ENCODE measurements at regions not wholly inside any gene's neighbourhood (a gene's known extent, or its start where the extent isn't known, plus 50 kb on each side); places are given as distances from the start of the nearest gene placed in this dataset.
A peak's percentile ranks its signal among the peaks of the same experiment; 100 is the strongest.

- no peaks in the 10 kb centered on the region for H3K9me3 ChIP-seq (ENCODE audit: control insufficient read depth, insufficient read depth, low read length)
- no peak overlapping the region for H3K4me2 ChIP-seq (ENCODE audit: low read length)
- no peaks in the 10 kb centered on the region for H3K79me2 ChIP-seq (ENCODE audit: control insufficient read depth, low read length)
- H3F3A ChIP-seq (ENCODE audit: control insufficient read depth, insufficient read depth) = no peaks in the 10 kb centered on the region
- H3K36me3 ChIP-seq (ENCODE audit: control insufficient read depth, low read length) = no peaks in the 10 kb centered on the region
- H3K9me2 ChIP-seq (replicated peaks; ENCODE audit: control insufficient read depth, low read length) = no peaks in the 10 kb centered on the region
- H3K27ac ChIP-seq (ENCODE audit: low read depth, low read length) = no peak overlapping the region
- H3K4me3 ChIP-seq (ENCODE audit: low read length) = no peak overlapping the region
- no peaks in the 10 kb centered on the region for H3K4me1 ChIP-seq (ENCODE audit: control insufficient read depth, low read length)
- TF ChIP-seq EZH2phosphoT487 (IDR thresholded peaks at IDR 0.05; ENCODE audit: borderline replicate concordance, low read length) (no peak), CTCF (IDR thresholded peaks at IDR 0.05; ENCODE audit: low read depth, low read length, poor library complexity, severe bottlenecking) (peak; percentile 29)
- no peaks in the 10 kb centered on the region for H4K20me1 ChIP-seq (ENCODE audit: control insufficient read depth, insufficient read depth, low read depth, low read length)
- no peaks in the 10 kb centered on the region for H3K27me3 ChIP-seq (ENCODE audit: control insufficient read depth, low read length)
These were observed 511.1 kb downstream of the TENT5A start for GRCh38 chr6:81241126-81242041.

- H3K79me2 ChIP-seq (ENCODE audit: control insufficient read depth, low read length) = no peaks in the 10 kb centered on the region
- H3K4me3 ChIP-seq (ENCODE audit: low read length) = no peak overlapping the region
- H3K9me2 ChIP-seq (replicated peaks; ENCODE audit: control insufficient read depth, low read length) = no peaks in the 10 kb centered on the region
- no peak for TF ChIP-seq CTCF (IDR thresholded peaks at IDR 0.05; ENCODE audit: low read depth, low read length, poor library complexity, severe bottlenecking)
- no peak for TF ChIP-seq EZH2phosphoT487 (IDR thresholded peaks at IDR 0.05; ENCODE audit: borderline replicate concordance, low read length)
- H3K27me3 ChIP-seq (ENCODE audit: control insufficient read depth, low read length) = no peaks in the 10 kb centered on the region
- no peak overlapping the region for H3K4me2 ChIP-seq (ENCODE audit: low read length)
- H4K20me1 ChIP-seq (ENCODE audit: control insufficient read depth, insufficient read depth, low read depth, low read length) = no peaks in the 10 kb centered on the region
- H3F3A ChIP-seq (ENCODE audit: control insufficient read depth, insufficient read depth) = no peaks in the 10 kb centered on the region
- H3K27ac ChIP-seq (ENCODE audit: low read depth, low read length) = no peak overlapping the region
- no peaks in the 10 kb centered on the region for H3K9me3 ChIP-seq (ENCODE audit: control insufficient read depth, insufficient read depth, low read length)
- no peaks in the 10 kb centered on the region for H3K4me1 ChIP-seq (ENCODE audit: control insufficient read depth, low read length)
- H3K36me3 ChIP-seq (ENCODE audit: control insufficient read depth, low read length) = no peaks in the 10 kb centered on the region
These were observed 514.1 kb downstream of the TENT5A start for GRCh38 chr6:81238390-81238789.

GRCh38 chr6:81237226-81237625 is 515.3 kb downstream of the TENT5A start:
- no peaks in the 10 kb centered on the region for H3K36me3 ChIP-seq (ENCODE audit: control insufficient read depth, low read length)
- no peaks in the 10 kb centered on the region for H4K20me1 ChIP-seq (ENCODE audit: control insufficient read depth, insufficient read depth, low read depth, low read length)
- no peak for TF ChIP-seq EZH2phosphoT487 (IDR thresholded peaks at IDR 0.05; ENCODE audit: borderline replicate concordance, low read length)
- no peak for TF ChIP-seq CTCF (IDR thresholded peaks at IDR 0.05; ENCODE audit: low read depth, low read length, poor library complexity, severe bottlenecking)
- H3F3A ChIP-seq (ENCODE audit: control insufficient read depth, insufficient read depth) = no peaks in the 10 kb centered on the region
- H3K79me2 ChIP-seq (ENCODE audit: control insufficient read depth, low read length) = no peaks in the 10 kb centered on the region
- no peaks in the 10 kb centered on the region for H3K27me3 ChIP-seq (ENCODE audit: control insufficient read depth, low read length)
- H3K4me2 ChIP-seq (ENCODE audit: low read length) = no peak overlapping the region
- no peaks in the 10 kb centered on the region for H3K4me1 ChIP-seq (ENCODE audit: control insufficient read depth, low read length)
- no peaks in the 10 kb centered on the region for H3K9me2 ChIP-seq (replicated peaks; ENCODE audit: control insufficient read depth, low read length)
- H3K9me3 ChIP-seq (ENCODE audit: control insufficient read depth, insufficient read depth, low read length) = no peaks in the 10 kb centered on the region
- no peak overlapping the region for H3K27ac ChIP-seq (ENCODE audit: low read depth, low read length)
- H3K4me3 ChIP-seq (ENCODE audit: low read length) = no peak overlapping the region

Data from DOHH2 (cell line).